ENCODE measurements at regions not wholly inside any gene's neighbourhood (a gene's known extent, or its start where the extent isn't known, plus 50 kb on each side); places are given as distances from the start of the nearest gene placed in this dataset.

- intact Hi-C loops (cut with DNase I; ENCODE audit: low total_unique reads): no loop called here
- no peaks in the 10 kb centered on the region for H3K27me3 ChIP-seq
These were observed 150.5 kb upstream of the COL8A1 start for GRCh38 chr3:99487894-99488293.

DNA sequence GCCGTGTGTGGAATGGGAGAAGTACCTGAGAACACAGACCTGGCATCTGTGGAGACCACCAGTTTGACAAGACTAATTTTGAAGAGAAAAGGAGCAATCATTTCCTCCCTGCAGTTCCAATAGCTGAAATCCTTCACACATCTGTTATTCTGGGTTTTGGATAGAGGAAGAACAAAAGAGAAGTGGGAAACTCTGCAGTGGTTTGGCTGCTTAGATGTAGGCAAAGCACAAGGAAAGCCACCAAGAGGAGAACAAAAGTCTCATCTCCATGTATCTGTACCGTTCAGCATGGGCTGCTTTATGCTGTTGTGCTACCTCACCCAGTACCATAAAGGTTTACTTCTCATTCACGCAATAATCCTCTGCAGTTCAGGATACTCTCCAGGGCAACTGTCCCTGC is 153.1 kb upstream of the COL8A1 start:
- intact Hi-C loops (cut with DNase I; ENCODE audit: low total_unique reads): no loop called here
- TF ChIP-seq POLR2A (IDR thresholded peaks at IDR 0.05): no peak
- TF ChIP-seq, protein P1, sequence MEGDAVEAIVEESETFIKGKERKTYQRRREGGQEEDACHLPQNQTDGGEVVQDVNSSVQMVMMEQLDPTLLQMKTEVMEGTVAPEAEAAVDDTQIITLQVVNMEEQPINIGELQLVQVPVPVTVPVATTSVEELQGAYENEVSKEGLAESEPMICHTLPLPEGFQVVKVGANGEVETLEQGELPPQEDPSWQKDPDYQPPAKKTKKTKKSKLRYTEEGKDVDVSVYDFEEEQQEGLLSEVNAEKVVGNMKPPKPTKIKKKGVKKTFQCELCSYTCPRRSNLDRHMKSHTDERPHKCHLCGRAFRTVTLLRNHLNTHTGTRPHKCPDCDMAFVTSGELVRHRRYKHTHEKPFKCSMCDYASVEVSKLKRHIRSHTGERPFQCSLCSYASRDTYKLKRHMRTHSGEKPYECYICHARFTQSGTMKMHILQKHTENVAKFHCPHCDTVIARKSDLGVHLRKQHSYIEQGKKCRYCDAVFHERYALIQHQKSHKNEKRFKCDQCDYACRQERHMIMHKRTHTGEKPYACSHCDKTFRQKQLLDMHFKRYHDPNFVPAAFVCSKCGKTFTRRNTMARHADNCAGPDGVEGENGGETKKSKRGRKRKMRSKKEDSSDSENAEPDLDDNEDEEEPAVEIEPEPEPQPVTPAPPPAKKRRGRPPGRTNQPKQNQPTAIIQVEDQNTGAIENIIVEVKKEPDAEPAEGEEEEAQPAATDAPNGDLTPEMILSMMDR (IDR thresholded peaks at IDR 0.05): no peak

More at GRCh38 chr3:99487894-99488293, 150.5 kb upstream of the COL8A1 start:
- Histone ChIP-seq H3K36me3 (no peaks in the 10 kb centered on the region), H3K9me3 (no peaks in the 10 kb centered on the region), H3K4me3 (no peak overlapping the region), H3K27ac (no peak overlapping the region), H3K4me1 (no peaks in the 10 kb centered on the region)
- TF ChIP-seq, protein P1 (IDR thresholded peaks at IDR 0.05): no peak
- no peak for TF ChIP-seq POLR2A (IDR thresholded peaks at IDR 0.05)
- DNase-seq: no peak

GRCh38 chr3:99484871-99485270 is 153.5 kb upstream of the COL8A1 start:
- Histone ChIP-seq H3K36me3 (no peaks in the 10 kb centered on the region), H3K27me3 (no peaks in the 10 kb centered on the region), H3K27ac (no peak overlapping the region), H3K9me3 (no peaks in the 10 kb centered on the region), H3K4me3 (no peak overlapping the region), H3K4me1 (no peaks in the 10 kb centered on the region)
- intact Hi-C loops (cut with DNase I; ENCODE audit: low total_unique reads): no loop called here
- DNase-seq: no peak
- TF ChIP-seq, protein P1 (IDR thresholded peaks at IDR 0.05): no peak
- no peak for TF ChIP-seq POLR2A (IDR thresholded peaks at IDR 0.05)

More for the DNA sequence above, 153.1 kb upstream of the COL8A1 start:
- Histone ChIP-seq H3K9me3 (no peaks in the 10 kb centered on the region), H3K27ac (no peak overlapping the region), H3K36me3 (no peaks in the 10 kb centered on the region), H3K27me3 (no peaks in the 10 kb centered on the region), H3K4me1 (no peaks in the 10 kb centered on the region), H3K4me3 (no peak overlapping the region)
- DNase-seq: no peak

DNA sequence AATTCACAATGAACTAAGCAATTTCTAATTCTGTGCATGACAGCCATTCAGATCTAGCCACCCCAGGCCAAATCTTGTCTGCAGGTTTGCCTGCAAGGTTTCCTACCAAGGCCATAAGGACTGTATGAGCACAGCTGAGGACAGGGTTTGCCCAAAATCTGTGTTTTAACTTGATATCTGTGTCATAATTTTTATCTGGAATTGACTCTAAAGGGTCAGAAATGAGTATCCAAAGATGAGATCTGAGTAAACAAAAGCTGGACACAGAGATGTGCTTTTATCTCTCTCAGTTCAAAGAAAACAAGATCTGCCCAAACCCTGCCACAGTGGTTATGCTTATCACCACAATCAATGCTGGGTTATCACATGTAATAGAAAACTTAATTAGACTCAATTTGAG is 154.6 kb upstream of the COL8A1 start:
- TF ChIP-seq POLR2A (IDR thresholded peaks at IDR 0.05): no peak
- TF ChIP-seq, protein P1 (IDR thresholded peaks at IDR 0.05): no peak
- Histone ChIP-seq H3K4me3 (no peak overlapping the region), H3K36me3 (no peaks in the 10 kb centered on the region), H3K27ac (no peak overlapping the region), H3K27me3 (no peaks in the 10 kb centered on the region), H3K4me1 (no peaks in the 10 kb centered on the region), H3K9me3 (no peaks in the 10 kb centered on the region)
- intact Hi-C loops (cut with DNase I; ENCODE audit: low total_unique reads): no loop called here
- no peak for DNase-seq

DNA sequence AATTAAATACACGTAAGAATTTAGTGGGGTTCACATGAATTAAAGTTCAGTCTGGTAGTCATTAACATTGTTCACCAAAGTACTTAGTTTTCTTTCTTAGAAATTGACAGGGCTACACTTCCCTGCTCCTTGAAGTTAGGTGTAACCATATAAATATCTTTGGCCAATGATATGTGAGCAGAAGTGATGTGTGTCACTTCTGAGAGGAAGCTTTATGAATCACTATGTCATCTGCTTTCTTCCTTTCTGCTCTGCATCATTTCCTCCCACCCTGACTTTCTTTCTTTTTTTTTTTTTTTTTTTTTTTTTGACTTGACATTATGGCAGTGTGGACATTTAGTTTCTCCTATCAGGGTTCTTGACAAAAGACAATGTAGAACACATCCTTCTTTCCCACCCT is 156.2 kb upstream of the COL8A1 start:
- Histone ChIP-seq H3K9me3 (no peaks in the 10 kb centered on the region), H3K27me3 (no peaks in the 10 kb centered on the region), H3K27ac (no peak overlapping the region), H3K4me1 (no peaks in the 10 kb centered on the region), H3K36me3 (no peaks in the 10 kb centered on the region), H3K4me3 (no peak overlapping the region)
- intact Hi-C loops (cut with DNase I; ENCODE audit: low total_unique reads): no loop called here
- DNase-seq: no peak
- no peak for TF ChIP-seq POLR2A (IDR thresholded peaks at IDR 0.05)
- TF ChIP-seq, protein P1 (IDR thresholded peaks at IDR 0.05): no peak

All from uterus (tissue), 3 donors.